Ectodermal cell (in vitro differentiated cells): ENCODE measurements at regions not wholly inside any gene's neighbourhood (a gene's known extent, or its start where the extent isn't known, plus 50 kb on each side); places are given as distances from the start of the nearest gene placed in this dataset.

ENCODE experiments used
- H3K27ac ChIP-seq: 2 replicates; pipeline ENCODE4 v1.7.0; 2013; ENCODE audit warnings: mild to moderate bottlenecking, low read depth, low read length; ENCODE audit not compliant: insufficient read depth, poor library complexity, severe bottlenecking
- H3K27me3 ChIP-seq: 2 replicates; pipeline ENCODE4 v1.7.0; 2013; ENCODE audit warnings: mild to moderate bottlenecking, low read length; ENCODE audit not compliant: insufficient read depth, control insufficient read depth, poor library complexity, severe bottlenecking
- H3K36me3 ChIP-seq: one replicate; pipeline ENCODE4 v1.7.0; 2013; ENCODE audit warnings: low read length; ENCODE audit not compliant: control insufficient read depth, insufficient read depth
- H3K4me1 ChIP-seq: one replicate; pipeline ENCODE4 v1.7.0; 2013; ENCODE audit warnings: low read length; ENCODE audit not compliant: control insufficient read depth, insufficient read depth
- H3K4me3 ChIP-seq: 2 replicates; pipeline ENCODE4 v1.7.0; 2013; ENCODE audit warnings: low read depth, low read length, control low read depth; ENCODE audit not compliant: insufficient read depth
- H3K9me3 ChIP-seq: 2 replicates; pipeline ENCODE4 v1.7.0; 2013; ENCODE audit warnings: mild to moderate bottlenecking, low read length, moderate library complexity; ENCODE audit not compliant: control insufficient read depth
- WGBS, 2 experiments: methylation state at CpG; one replicate each; pipeline ENCODE4 v1.1.7; 2013; ENCODE audit warnings: missing lambda C conversion rate in 2 of 2; 5-methylcytosine and 5-hydroxymethylcytosine counted together

- Histone ChIP-seq H3K4me3 (no peak overlapping the region), H3K36me3 (no peaks in the 10 kb centered on the region), H3K27ac (no peak overlapping the region), H3K4me1 (peaks cover 4% of the 10 kb centered on the region), H3K27me3 (no peaks in the 10 kb centered on the region), H3K9me3 (no peaks in the 10 kb centered on the region)
- WGBS, 2 experiments: 96 to 98% methylated on average over 5 of the region's 5 CpGs
Observed at GRCh38 chr2:41922177-41922576, 125.6 kb upstream of the PKDCC start.

- no peaks in the 10 kb centered on the region for H3K27me3 ChIP-seq
- no peaks in the 10 kb centered on the region for H3K36me3 ChIP-seq
- no peak overlapping the region for H3K4me3 ChIP-seq
- 89 to 94% methylated on average over 9 of the region's 9 CpGs for WGBS, 2 experiments
- peaks cover 4% of the 10 kb centered on the region for H3K4me1 ChIP-seq
- H3K27ac ChIP-seq: no peak overlapping the region
- H3K9me3 ChIP-seq: no peaks in the 10 kb centered on the region
Observed at GRCh38 chr2:41923156-41923786, 124.5 kb upstream of the PKDCC start.

GRCh38 chr2:41924024-41924423 is 123.8 kb upstream of the PKDCC start:
- Histone ChIP-seq H3K27ac (no peak overlapping the region), H3K4me3 (no peak overlapping the region), H3K4me1 (peaks cover 4% of the 10 kb centered on the region), H3K36me3 (no peaks in the 10 kb centered on the region), H3K27me3 (no peaks in the 10 kb centered on the region), H3K9me3 (no peaks in the 10 kb centered on the region)
- 92 to 94% methylated on average over 5 of the region's 5 CpGs for WGBS, 2 experiments

GRCh38 chr2:41924709-41925408 is 123.0 kb upstream of the PKDCC start:
- Histone ChIP-seq H3K4me1 (peaks cover 4% of the 10 kb centered on the region), H3K4me3 (no peak overlapping the region), H3K27ac (no peak overlapping the region), H3K36me3 (no peaks in the 10 kb centered on the region), H3K27me3 (no peaks in the 10 kb centered on the region), H3K9me3 (no peaks in the 10 kb centered on the region)
- WGBS, 2 experiments: 88 to 96% methylated on average over 4 of the region's 4 CpGs

- no peak overlapping the region for H3K27ac ChIP-seq
- no peaks in the 10 kb centered on the region for H3K9me3 ChIP-seq
- H3K4me1 ChIP-seq: peaks cover 4% of the 10 kb centered on the region
- no peaks in the 10 kb centered on the region for H3K27me3 ChIP-seq
- no peak overlapping the region for H3K4me3 ChIP-seq
- WGBS, 2 experiments: 90 to 93% methylated on average over 2 of the region's 2 CpGs
- no peaks in the 10 kb centered on the region for H3K36me3 ChIP-seq
Observed at GRCh38 chr2:41925712-41926111, 122.1 kb upstream of the PKDCC start.

- Histone ChIP-seq H3K36me3 (no peaks in the 10 kb centered on the region), H3K4me3 (no peak overlapping the region), H3K27me3 (no peaks in the 10 kb centered on the region), H3K27ac (no peak overlapping the region), H3K9me3 (no peaks in the 10 kb centered on the region), H3K4me1 (peaks cover 4% of the 10 kb centered on the region)
- WGBS, 2 experiments: 92 to 96% methylated on average over 8 of the region's 8 CpGs
Observed at GRCh38 chr2:41926614-41927580, 120.9 kb upstream of the PKDCC start.

- Histone ChIP-seq H3K4me3 (no peak overlapping the region), H3K27ac (no peak overlapping the region)
- WGBS, 2 experiments: 92 to 95% methylated on average over 10 of the region's 10 CpGs
Observed at GRCh38 chr2:41927581-41928264, 120.1 kb upstream of the PKDCC start.

GRCh38 chr2:41928526-41928925 is 119.3 kb upstream of the PKDCC start:
- 81% methylated on average over 6 of the region's 6 CpGs for WGBS, 2 experiments
- Histone ChIP-seq H3K27me3 (no peaks in the 10 kb centered on the region), H3K36me3 (no peaks in the 10 kb centered on the region), H3K4me1 (no peaks in the 10 kb centered on the region), H3K4me3 (no peak overlapping the region), H3K9me3 (no peaks in the 10 kb centered on the region), H3K27ac (no peak overlapping the region)

More at GRCh38 chr2:41927581-41928264, 120.1 kb upstream of the PKDCC start:
- Histone ChIP-seq H3K4me1 (peaks cover 4% of the 10 kb centered on the region), H3K36me3 (no peaks in the 10 kb centered on the region), H3K27me3 (no peaks in the 10 kb centered on the region), H3K9me3 (no peaks in the 10 kb centered on the region)

GRCh38 chr2:41930807-41931566 is 116.8 kb upstream of the PKDCC start:
- H3K9me3 ChIP-seq: no peaks in the 10 kb centered on the region
- no peaks in the 10 kb centered on the region for H3K36me3 ChIP-seq
- H3K4me1 ChIP-seq: peaks cover 3% of the 10 kb centered on the region
- 94 to 95% methylated on average over 16 of the region's 16 CpGs for WGBS, 2 experiments
- no peak overlapping the region for H3K4me3 ChIP-seq
- no peaks in the 10 kb centered on the region for H3K27me3 ChIP-seq
- no peak overlapping the region for H3K27ac ChIP-seq
